Tibial nerve (tissue), 4 donors: ENCODE measurements at regions not wholly inside any gene's neighbourhood (a gene's known extent, or its start where the extent isn't known, plus 50 kb on each side); places are given as distances from the start of the nearest gene placed in this dataset.

Source experiments
- CTCF ChIP-seq, 5 experiments: fragments of 200-600 bp in 3 of 5; fragments of 450-650 bp in 2 of 5; sonication (generic) in 3 of 5; IDR thresholded peaks; one replicate each; pipeline ENCODE4 v1.5.1; 2016 to 2019; ENCODE audit warnings: antibody characterized with exemption in 5 of 5, mild to moderate bottlenecking in 3 of 5, moderate library complexity in 2 of 5
- EP300 ChIP-seq, 2 donors: sonication (generic); formaldehyde crosslinking; IDR thresholded peaks; one replicate each; pipeline ENCODE4 v1.6.1; 2017; ENCODE audit warnings: antibody characterized with exemption in 2 of 2, mild to moderate bottlenecking in 1 of 2
- POLR2A ChIP-seq, 2 donors: fragments of 450-650 bp; IDR thresholded peaks; one replicate each; pipeline ENCODE4 v1.6.1; 2017; ENCODE audit warnings: antibody characterized with exemption in 2 of 2, mild to moderate bottlenecking in 2 of 2, moderate library complexity in 2 of 2

GRCh38 chr10:106392778-106393177 is 771.7 kb downstream of the SORCS1 start:
- no peak for TF ChIP-seq EP300 (IDR thresholded peaks at IDR 0.05)
- no peak for TF ChIP-seq CTCF (IDR thresholded peaks at IDR 0.05)
- TF ChIP-seq POLR2A (IDR thresholded peaks at IDR 0.05) = no peak
